K562 (cell line): ENCODE measurements at regions not wholly inside any gene's neighbourhood (a gene's known extent, or its start where the extent isn't known, plus 50 kb on each side); places are given as distances from the start of the nearest gene placed in this dataset.

Experiments used
- ATAC-seq: fragments of 200-7000 bp; cut with Tn5 transposase; 3 replicates; pipeline ENCODE4 v1.9.1; 2020; ENCODE audit warnings: moderate library complexity
- BruUV-seq: library from RNA; stranded (reverse); fragments of 400-500 nt; replicated peaks from 2 replicates; lab custom pipeline; 2021; lab: Mats Ljungman, UMichigan
- CTCF ChIA-PET: fragments of 300-600 bp; formaldehyde crosslinking; extraction: SDS; loops from one replicate; lab custom pipeline; 2021; ENCODE audit warnings: low intra/inter-chr PET ratio; lab: Yijun Ruan, JAX
- POLR2A ChIA-PET: fragments of 300-600, 350-650 bp; sonication (Branson Sonifier 250); formaldehyde crosslinking; extraction: SDS; loops from one replicate; lab custom pipeline; 2021; ENCODE audit warnings: antibody characterized with exemption, inconsistent platforms; lab: Yijun Ruan, JAX
- DNase-seq, 4 experiments: peaks; one replicate each; pipeline versions ENCODE4 v3.0.0 to v3.0.0-alpha.2; 2011 to 2018; ENCODE audit warnings: low spot score in 3 of 4, mixed read lengths in 3 of 4; ENCODE audit errors: extremely low read depth in 1 of 4
- FAIRE-seq: peaks from 2 replicates; lab custom pipeline; 2011; peaks lifted over from hg19 to GRCh38; lab: Jason Lieb, UNC
- H2AFZ ChIP-seq: 2 replicates; pipeline ENCODE4 v1.6.0; 2011; ENCODE audit warnings: low read depth, low read length, control low read depth, inconsistent platforms
- H3K27ac ChIP-seq: fragments of 200-600 bp; 3 replicates; pipeline ENCODE4 v1.8.0; 2011; ENCODE audit warnings: low read depth, mild to moderate bottlenecking, control low read depth, inconsistent platforms, low read length, moderate library complexity, mixed read lengths; ENCODE audit errors: extremely low read depth
- H3K27me3 ChIP-seq, 2 experiments: fragments of 300-600 bp in 1 of 2; 2 replicates in 1 of 2; 3 replicates in 1 of 2; pipeline versions ENCODE4 v1.6.0 to v1.8.0; 2011; ENCODE audit warnings: inconsistent platforms in 2 of 2, low read length in 2 of 2, mild to moderate bottlenecking in 1 of 2, mixed read lengths in 1 of 2, moderate library complexity in 1 of 2; ENCODE audit not compliant: control insufficient read depth in 2 of 2, insufficient read depth in 2 of 2
- H3K36me3 ChIP-seq: fragments of 300-600 bp; 3 replicates; pipeline ENCODE4 v1.8.0; 2011; ENCODE audit warnings: mild to moderate bottlenecking, low read length, inconsistent platforms; ENCODE audit not compliant: control insufficient read depth, insufficient read depth
- H3K4me1 ChIP-seq, 2 experiments: fragments of 200-600 bp in 1 of 2; replicated peaks in 1 of 2; 2 replicates in 1 of 2; 3 replicates in 1 of 2; pipeline versions ENCODE4 v1.5.1 to v1.8.0; 2011; ENCODE audit warnings: inconsistent platforms in 2 of 2, low read length in 2 of 2, mild to moderate bottlenecking in 1 of 2, mixed read lengths in 1 of 2, moderate library complexity in 1 of 2; ENCODE audit not compliant: control insufficient read depth in 2 of 2, insufficient read depth in 2 of 2
- H3K4me2 ChIP-seq: 2 replicates; pipeline ENCODE4 v1.6.1; 2011; ENCODE audit warnings: low read length, control low read depth, inconsistent platforms, mixed read lengths; ENCODE audit not compliant: insufficient read depth
- H3K4me3 ChIP-seq: fragments of 200-600 bp; sonication (generic), shearing (Covaris generic); 2 replicates; pipeline ENCODE4 v1.5.1; 2016; ENCODE audit warnings: control low read depth, inconsistent platforms
- H3K79me2 ChIP-seq: fragments of 200-600 bp; 3 replicates; pipeline ENCODE4 v1.8.0; 2011; ENCODE audit warnings: low read length, inconsistent platforms; ENCODE audit not compliant: control insufficient read depth, insufficient read depth
- H3K9ac ChIP-seq, 2 experiments: 2 replicates each; pipeline versions ENCODE4 v1.6.0 to v1.6.1; 2011; ENCODE audit warnings: low read depth in 2 of 2, low read length in 2 of 2, control low read depth in 1 of 2, inconsistent platforms in 1 of 2, mild to moderate bottlenecking in 1 of 2, mixed read lengths in 1 of 2; ENCODE audit not compliant: insufficient read depth in 1 of 2
- H3K9me1 ChIP-seq: one replicate; pipeline ENCODE4 v1.6.0; 2011; ENCODE audit warnings: inconsistent platforms, mild to moderate bottlenecking, low read length, moderate library complexity; ENCODE audit not compliant: control insufficient read depth, insufficient read depth
- H3K9me3 ChIP-seq: replicated peaks from 2 replicates; pipeline ENCODE4 v1.5.1; 2011; ENCODE audit warnings: low read depth, low read length, inconsistent platforms; ENCODE audit not compliant: control insufficient read depth, insufficient read depth
- H4K20me1 ChIP-seq: replicated peaks from 2 replicates; pipeline ENCODE4 v1.6.1; 2011; ENCODE audit warnings: low read length, inconsistent platforms, mixed read lengths; ENCODE audit not compliant: control insufficient read depth, insufficient read depth
- IFI16 ChIP-seq: fragments of 250-450 bp; sonication (Bioruptor Pico); IDR thresholded peaks from 2 replicates; pipeline ENCODE4 v2.1.2; 2022; ENCODE audit warnings: mild to moderate bottlenecking, inconsistent platforms
- KLF6 ChIP-seq: fragments of 250-450 bp; sonication (Bioruptor Pico); IDR thresholded peaks from 2 replicates; pipeline ENCODE4 v1.4.0; 2020; ENCODE audit warnings: mild to moderate bottlenecking, moderate library complexity, borderline replicate concordance
- MCM3 ChIP-seq: fragments of 450-650 bp; IDR thresholded peaks from 2 replicates; pipeline ENCODE4 v1.6.1; 2016
- RBM39 ChIP-seq: fragments of 200-400 bp; formaldehyde crosslinking; optimal IDR thresholded peaks from 2 replicates; pipeline ENCODE3; 2018; ENCODE audit warnings: low read depth, low read length
- ZNF584 ChIP-seq: fragments of 200-800 bp; sonication (Bioruptor generic); IDR thresholded peaks from 2 replicates; pipeline ENCODE4 v1.6.1; 2016; ENCODE audit warnings: low read depth, mild to moderate bottlenecking, missing genetic modification characterization, missing compliant biosample characterization
- WGBS: fragments of 100-300 bp; shearing (Covaris generic); methylation state at CpG from one replicate; pipeline ENCODE4 v1.1.6; 2016; ENCODE audit warnings: low coverage, mixed read lengths; ENCODE audit not compliant: insufficient coverage; ENCODE audit errors: missing lambda C conversion rate; 5-methylcytosine and 5-hydroxymethylcytosine counted together
- in situ Hi-C: fragments of 300-500 bp; cut with MboI; formaldehyde crosslinking; loops from 4 replicates; pipeline ENCODE4 v1.15.0; 2018; ENCODE audit warnings: inconsistent platforms, mixed read lengths
- intact Hi-C: fragments of 100-400 bp; cut with micrococcal nuclease; formaldehyde crosslinking; loops from 2 replicates; pipeline ENCODE4 v1.14.2; 2022
- TF ChIP-seq, protein P1 (sequence below): fragments of 250-450 bp; sonication (Bioruptor Pico); IDR thresholded peaks from 2 replicates; pipeline ENCODE4 v1.8.0; 2022; ENCODE audit warnings: inconsistent platforms

DNA sequence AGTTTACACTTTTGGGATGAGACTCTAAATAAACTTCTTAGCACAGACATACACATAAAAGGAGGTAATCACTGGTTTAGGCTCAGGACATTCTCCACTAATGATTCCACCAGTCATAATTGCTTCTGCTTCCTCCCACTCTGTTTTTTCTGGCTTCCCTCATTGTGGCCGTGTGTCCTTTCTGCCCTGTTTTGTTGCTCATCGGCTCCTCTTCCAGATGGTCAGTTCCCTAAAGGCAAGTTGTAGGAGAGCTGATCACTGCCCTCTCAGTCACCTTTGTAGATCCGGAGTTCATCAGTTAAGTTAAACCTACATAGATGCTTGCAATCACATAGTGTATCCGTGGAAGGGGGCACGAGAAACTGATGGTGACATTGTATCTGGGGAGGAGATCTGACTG, 200.5 kb upstream of the ARG1 start (continued):
- TF ChIP-seq RBM39 (no peak), KLF6 (CRISPR knock-in tag) (no peak), IFI16 (CRISPR knock-in tag) (no peak), ZNF584 (CRISPR knock-in tag) (no peak)
- TF ChIP-seq, all 486 proteins: peak for 0

DNA sequence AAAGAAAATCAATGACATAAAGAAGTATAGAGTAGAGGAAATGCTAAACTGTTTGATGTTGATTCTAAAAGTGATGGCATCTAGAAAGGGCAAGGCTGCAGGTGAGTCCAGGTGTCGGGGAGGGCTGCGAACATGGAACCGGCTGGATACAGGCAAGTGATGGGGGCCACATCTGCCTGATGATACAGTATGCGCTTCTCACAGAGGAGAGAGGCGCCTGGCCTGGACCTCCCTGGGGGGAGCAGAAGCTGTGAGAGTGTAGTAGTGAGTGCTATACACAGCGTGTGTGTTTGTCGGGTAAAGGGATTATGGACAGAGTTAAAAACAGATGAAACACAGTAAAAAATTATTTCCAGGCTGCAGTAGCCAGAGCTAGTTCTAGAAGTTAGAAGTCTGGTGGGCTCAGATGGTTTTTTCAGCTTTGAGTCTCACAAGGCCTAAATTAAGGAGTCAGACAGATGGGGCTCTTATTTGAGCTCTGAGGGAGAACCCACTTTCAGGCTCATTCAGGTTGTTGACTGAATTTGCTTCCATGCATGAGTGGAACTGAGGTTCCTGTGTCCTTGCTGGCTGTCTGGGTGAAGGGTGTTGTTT, 195.8 kb upstream of the ARG1 start:
- TF ChIP-seq MCM3: no peak
- TF ChIP-seq, protein P1, sequence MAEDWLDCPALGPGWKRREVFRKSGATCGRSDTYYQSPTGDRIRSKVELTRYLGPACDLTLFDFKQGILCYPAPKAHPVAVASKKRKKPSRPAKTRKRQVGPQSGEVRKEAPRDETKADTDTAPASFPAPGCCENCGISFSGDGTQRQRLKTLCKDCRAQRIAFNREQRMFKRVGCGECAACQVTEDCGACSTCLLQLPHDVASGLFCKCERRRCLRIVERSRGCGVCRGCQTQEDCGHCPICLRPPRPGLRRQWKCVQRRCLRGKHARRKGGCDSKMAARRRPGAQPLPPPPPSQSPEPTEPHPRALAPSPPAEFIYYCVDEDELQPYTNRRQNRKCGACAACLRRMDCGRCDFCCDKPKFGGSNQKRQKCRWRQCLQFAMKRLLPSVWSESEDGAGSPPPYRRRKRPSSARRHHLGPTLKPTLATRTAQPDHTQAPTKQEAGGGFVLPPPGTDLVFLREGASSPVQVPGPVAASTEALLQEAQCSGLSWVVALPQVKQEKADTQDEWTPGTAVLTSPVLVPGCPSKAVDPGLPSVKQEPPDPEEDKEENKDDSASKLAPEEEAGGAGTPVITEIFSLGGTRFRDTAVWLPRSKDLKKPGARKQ: no peak
- TF ChIP-seq, all 486 proteins: peak for 0
- H3K27me3 ChIP-seq: peaks cover 17 to 35% of the 10 kb centered on the region in 2 experiments; a peak in 4 of 5 replicates
- intact Hi-C loops: no loop called here
- no peaks in the 10 kb centered on the region for H3K79me2 ChIP-seq
- FAIRE-seq: no peak
- POLR2A ChIA-PET: no interaction called here
- DNase-seq: no peak
- no peak overlapping the region for H3K9ac ChIP-seq
- no peaks in the 10 kb centered on the region for H3K9me3 ChIP-seq
- WGBS: 0% methylated on average over 7 of the region's 7 CpGs
- H4K20me1 ChIP-seq: no peaks in the 10 kb centered on the region
- BruUV-seq: no TSS peak
- no peak overlapping the region for H3K4me3 ChIP-seq
- no peak overlapping the region for H3K4me2 ChIP-seq
- ATAC-seq: no peak
- H3K36me3 ChIP-seq: no peaks in the 10 kb centered on the region
- no peaks in the 10 kb centered on the region for H3K4me1 ChIP-seq
- CTCF ChIA-PET: no interaction called here
- no peak overlapping the region for H2AFZ ChIP-seq
- in situ Hi-C loops: no loop called here
- H3K9me1 ChIP-seq: no peaks in the 10 kb centered on the region
- H3K27ac ChIP-seq: no peak overlapping the region
